Esophagus squamous epithelium (tissue), 4 donors: ENCODE measurements at regions not wholly inside any gene's neighbourhood (a gene's known extent, or its start where the extent isn't known, plus 50 kb on each side); places are given as distances from the start of the nearest gene placed in this dataset.
"Not testable (repeated sequence)": the region's sequence is repeated elsewhere in the genome, so short reads cannot be mapped to it uniquely, and the experiment has no call there.

Experiments used
- CTCF ChIP-seq, 6 experiments: fragments of 450-650 bp in 4 of 6; fragments of 200-600 bp in 2 of 6; sonication (generic) in 2 of 6; IDR thresholded peaks; one replicate each; pipeline ENCODE4 v1.5.1; 2016 to 2019; ENCODE audit warnings: antibody characterized with exemption in 6 of 6, mild to moderate bottlenecking in 4 of 6, moderate library complexity in 4 of 6
- POLR2A ChIP-seq, 4 donors: fragments of 450-650 bp; IDR thresholded peaks; one replicate each; pipeline ENCODE4 v1.6.1; 2017; ENCODE audit warnings: antibody characterized with exemption in 4 of 4, mild to moderate bottlenecking in 4 of 4, moderate library complexity in 3 of 4

- not testable (repeated sequence) for TF ChIP-seq POLR2A, CTCF (IDR thresholded peaks at IDR 0.05)
These were observed 97.4 kb downstream of the TFPI2 start for GRCh38 chr7:93793084-93793697.
